NCI-H774 (cell line): ENCODE measurements at regions not wholly inside any gene's neighbourhood (a gene's known extent, or its start where the extent isn't known, plus 50 kb on each side); places are given as distances from the start of the nearest gene placed in this dataset.

ENCODE experiments used
- DNase-seq: peaks from one replicate; lab custom pipeline; 2025; lab: John Stamatoyannopoulos, UW

DNA sequence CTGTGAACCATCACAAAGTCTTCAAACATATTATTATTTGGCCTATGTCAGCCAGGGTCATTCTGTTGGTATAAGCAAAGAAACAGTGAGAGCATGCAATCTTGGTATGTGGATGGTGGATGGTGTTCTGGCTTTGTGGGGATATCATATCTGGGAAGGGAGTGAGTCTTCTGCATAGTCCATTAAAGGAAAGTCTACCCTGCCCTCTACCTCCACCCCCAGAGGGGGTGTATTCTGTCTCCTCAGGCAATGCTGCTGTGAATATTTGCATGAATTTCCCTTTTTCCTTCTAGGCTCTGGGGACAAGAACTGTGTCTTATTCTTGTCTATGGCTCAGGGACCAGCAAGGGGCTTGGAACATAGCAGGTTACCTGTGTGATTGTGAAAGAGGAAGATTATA lies 495.8 kb downstream of the PDCD6IP start:
- no peak for DNase-seq

DNA sequence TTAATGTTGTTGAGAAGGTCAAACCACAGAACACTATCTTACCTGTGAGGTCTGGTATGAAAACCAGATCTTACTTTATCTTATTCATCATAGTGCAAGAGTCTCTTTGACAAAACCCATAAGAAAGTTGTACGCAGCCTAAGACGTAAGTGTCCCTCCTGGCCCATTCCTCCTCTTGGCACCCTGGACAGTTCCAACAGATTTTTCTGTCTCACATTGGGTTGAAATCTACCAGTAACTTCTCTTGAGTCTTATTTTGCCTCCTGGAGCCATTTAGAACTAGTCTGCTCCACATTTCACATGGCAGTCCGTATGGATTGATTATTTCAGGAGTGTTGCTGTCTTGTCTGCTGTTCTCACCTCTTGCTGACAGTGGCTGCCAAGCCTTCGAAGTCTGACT lies 498.4 kb downstream of the PDCD6IP start:
- DNase-seq = no peak

DNA sequence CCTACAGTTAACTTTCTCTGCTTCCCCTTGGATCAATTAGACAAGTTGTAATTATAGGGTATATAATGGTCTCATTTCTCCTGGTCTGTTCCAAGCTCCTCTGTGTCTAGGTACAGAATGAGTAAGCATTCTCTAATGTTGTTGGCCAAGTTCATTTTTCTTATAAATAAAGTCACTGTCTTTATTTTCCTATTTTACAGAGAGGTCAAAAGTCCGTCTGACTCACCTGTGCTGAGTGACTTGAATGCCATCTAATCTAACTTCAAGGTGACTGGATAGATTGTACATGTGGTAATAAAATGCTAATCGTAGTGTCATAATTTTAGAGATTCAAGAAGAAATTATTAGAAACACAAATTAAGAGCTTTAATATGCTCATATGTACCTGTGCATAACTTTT lies 500.2 kb downstream of the PDCD6IP start:
- DNase-seq = no peak

DNA sequence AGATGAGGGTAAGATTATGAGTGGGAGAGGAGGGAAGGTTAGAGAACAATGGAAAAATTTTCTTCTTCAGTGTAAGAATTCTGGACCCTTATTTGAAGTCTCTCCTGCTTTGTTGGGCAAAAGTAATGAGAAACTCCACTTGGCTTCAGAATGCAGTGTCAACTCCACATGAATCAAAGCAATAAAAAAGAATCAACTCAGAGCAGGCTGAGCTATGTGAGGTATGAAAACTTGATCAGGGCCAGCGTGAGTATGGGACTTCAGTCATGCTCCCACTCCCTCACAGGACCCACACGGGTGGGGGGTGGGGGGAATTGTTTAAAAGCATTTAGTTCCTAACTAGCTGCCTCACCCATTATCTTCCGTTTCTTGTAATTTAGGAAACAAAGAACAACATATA lies 502.2 kb downstream of the PDCD6IP start:
- no peak for DNase-seq

DNA sequence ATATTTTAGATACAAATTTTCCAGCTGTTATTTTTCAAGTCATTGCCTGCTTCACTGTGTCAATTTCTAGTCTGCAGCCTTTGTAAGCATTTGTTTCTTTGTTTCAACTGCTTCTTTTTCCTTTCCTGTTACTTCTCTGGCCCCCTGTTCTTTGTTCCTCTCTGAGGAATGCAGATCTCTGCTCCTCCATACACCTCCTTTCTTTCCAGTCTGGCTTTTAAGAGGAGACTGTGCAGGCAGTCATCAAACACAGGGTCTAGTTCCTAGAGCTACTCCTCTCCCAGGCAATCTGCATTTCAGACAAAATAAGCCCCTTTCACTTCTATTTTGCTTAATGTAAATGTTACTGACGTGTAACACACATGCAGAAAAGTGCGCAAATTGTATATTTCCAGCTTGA lies 502.9 kb downstream of the PDCD6IP start:
- DNase-seq = no peak

DNA sequence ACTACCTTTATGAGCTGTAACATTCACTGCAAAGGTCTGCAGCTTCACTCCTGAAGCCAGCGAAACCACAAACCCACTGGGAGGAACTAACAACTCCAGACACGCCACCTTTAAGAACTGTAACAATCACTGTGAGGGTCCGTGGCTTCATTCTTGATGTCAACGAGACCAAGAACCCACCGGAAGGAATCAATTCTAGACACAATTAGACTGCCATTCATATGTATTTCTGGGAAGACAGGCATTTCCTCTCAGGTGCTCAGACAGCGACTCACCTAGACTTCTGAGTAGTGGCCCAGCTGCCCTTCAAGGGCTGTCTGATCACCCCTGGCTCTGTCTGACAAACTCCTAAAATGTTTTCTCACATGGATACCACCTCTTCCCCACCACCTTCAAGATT lies 506.8 kb downstream of the PDCD6IP start:
- DNase-seq = no peak

DNA sequence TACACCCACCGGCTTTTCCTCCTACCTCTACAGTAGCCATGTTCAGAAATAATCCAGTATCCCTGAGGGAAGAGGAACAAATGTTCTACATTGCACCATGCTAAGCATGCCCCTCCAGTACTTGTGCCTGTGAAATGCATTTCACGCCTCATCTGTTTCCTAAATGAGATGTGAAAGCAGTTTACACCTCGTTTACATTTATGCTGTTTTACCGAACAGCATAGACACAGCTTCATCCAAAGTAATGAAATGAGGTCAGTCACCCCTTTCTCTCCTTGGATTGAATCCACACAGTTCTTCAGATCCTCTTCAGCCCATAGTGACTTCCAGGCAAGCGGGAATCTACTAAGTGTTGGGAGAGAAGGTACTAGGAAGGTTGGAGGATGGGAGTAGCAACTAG lies 514.3 kb downstream of the PDCD6IP start:
- no peak for DNase-seq

DNA sequence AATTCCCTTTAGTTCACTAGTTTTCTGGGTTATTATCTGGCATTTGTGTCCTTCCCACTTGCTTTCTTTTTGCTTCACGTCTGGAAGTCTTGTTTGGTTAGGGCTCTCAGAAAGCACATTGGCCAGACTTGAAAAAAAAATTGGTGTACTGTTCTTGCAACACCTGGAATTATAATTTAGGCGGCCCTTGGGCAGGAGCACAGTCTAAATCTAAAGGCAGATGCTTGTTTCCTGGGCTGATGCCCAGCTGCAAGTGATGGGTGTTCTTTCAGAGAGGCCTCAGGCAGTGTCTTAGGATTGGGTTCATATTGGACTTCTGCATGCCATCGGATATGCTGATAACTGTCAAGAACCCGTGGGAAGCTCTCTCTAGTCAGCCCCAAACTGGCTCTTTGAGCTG lies 521.5 kb downstream of the PDCD6IP start:
- no peak for DNase-seq

DNA sequence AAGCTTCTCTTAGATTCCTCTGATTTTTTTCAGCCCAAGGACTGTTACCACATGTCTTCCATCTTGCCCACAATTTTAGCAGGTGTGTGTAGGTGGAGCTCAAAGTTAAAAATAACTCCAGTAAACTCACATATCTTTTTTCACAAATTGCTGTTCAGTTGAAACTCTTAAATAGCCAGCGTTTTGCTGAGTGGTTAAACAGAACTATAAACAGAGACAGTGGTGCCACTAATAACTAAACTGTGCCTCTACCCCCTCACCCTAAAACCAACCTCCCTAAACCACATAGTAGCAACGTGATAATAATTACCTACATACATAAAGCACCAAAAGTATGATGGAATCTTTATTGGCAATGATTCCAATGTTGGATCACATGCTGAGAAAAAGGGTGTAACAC lies 525.1 kb downstream of the PDCD6IP start:
- no peak for DNase-seq

DNA sequence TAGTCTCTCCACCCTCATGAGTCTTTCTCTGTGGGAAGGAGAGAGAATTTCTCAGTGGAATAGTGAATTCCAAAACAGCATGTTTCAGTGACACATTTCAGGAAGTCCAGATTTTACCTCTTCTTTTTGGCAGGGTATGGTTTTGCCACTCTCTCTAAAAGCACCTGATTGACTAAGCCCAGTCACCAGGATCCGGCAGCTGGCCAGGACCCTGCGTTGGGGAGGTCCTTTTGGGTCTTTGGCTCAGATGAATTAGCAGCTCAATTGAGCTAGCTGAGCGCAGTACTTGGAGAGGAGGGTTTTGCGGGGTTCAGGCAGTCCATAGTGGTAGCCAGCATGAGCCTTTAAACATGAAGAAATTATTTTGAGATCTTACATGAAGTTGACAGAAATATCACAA lies 548.2 kb downstream of the PDCD6IP start:
- DNase-seq = no peak

DNA sequence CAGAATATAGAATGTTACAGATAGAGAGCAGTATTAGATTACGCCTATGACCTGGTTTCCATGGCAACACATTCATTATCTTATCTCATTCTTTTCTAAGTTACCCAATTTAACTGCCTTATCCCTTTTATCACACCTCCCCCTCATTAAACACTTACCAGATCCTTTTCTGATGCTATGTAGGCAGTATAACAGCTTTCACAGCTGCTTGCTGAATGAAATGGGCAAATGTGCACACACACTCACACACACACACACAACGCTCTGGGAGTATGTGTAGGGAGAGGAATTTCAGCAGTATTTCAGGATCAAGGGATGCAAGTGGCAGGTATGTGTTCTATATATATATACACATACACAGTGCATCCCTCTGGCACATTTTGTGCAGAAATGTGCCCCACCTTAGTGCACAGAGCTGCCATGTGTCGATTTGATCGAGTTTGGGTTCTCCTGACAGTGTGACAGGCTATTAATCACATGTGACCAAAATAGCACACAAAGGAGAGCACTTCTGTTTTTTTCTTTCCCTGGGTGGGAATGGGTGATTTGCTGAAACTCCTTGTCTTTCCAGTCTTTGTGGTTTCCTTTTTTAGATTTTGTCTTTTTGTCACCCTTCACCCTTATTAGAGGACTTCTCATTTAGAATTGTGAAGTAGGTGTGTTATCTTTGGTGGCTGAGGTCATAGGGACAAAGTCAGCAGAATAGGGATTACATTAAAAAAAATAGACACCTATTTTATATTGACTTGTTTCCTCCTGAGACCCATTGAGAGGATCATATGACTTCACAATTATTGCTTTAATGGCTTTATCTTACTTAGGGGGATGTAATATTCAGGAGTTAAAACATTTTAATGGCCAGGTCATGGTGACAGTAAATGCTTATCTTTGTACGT lies 553.7 kb downstream of the PDCD6IP start:
- DNase-seq = no peak

DNA sequence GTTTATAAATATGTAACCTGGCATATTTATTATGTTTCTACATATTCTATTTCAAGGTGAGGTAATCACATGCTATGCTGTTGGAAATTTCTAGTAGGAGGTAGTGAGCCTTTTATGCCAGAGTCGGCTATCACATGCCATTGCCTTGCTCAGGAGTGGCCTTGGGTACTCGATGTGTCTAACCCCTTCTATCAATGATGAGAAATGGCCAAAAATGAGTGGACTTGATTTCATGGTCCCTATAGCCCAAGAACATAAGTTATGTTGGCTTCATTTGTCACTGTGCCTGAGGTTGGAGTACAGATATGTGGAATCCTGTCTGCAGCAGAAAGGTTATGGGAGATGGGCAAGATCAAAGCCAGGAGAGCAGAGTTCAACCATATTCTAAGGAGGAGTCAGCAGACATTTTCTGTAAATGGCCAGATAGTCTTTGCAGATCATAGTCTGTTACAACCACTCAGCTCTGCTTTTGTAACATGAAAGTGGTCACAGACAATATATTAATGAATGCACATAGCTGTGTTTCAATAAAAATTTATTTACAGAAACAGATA lies 554.4 kb downstream of the PDCD6IP start:
- DNase-seq = no peak

DNA sequence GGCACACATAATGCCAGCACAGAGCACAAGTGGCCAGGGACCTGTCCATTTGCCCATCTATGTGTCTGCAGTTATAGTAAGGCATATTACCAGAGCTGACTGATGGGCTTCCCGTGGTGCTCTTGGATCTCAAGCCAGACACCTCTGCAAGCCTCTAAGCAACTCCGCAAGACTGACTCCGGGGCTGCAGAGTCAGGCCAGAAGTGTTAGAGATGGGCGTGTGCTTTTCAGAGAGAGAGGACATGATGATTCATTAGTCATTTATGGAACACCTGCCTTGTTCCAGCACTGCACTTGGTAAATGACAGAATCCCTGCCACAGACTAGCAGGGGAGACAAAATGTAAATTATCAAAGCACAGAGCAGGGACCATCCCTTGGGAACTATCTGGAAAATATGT lies 559.0 kb downstream of the PDCD6IP start:
- DNase-seq = peak; percentile 8

DNA sequence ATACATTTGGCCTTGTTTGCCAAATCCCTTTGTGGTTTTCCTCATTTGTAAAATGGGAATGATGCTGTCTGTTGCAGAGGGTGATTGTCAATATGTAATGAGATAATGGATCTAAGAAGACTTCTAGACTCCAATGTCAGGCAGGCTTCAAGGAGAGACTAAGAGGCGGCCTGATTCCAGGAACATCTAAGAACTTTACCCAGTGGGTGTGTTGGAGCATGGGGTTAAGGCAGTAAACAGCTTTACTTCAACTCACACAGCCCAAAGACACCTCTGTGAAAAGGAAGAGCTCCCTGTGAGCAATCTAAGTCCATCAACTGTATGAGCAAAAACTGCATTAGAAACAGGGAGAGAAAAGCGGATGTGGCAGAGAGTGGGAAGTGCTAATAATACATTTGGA lies 560.6 kb downstream of the PDCD6IP start:
- no peak for DNase-seq

DNA sequence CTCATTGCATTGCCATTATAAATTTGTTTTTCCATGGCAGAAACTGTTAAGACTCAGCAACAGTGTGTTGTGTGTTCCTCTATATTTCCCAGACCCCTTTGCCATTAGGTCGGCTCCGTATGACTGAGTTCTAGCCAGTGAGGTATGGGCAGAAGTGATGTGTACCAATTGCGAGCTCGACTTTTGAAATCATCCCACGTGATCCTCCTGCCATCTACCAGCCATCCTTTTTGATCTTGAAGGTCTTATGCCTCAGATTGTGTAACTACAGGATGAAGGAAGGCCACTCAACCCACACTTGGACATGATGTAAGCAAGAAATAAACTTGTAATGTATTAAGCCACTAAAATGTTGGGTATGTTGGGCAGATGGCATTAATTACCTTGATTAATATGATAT lies 562.3 kb downstream of the PDCD6IP start:
- no peak for DNase-seq

DNA sequence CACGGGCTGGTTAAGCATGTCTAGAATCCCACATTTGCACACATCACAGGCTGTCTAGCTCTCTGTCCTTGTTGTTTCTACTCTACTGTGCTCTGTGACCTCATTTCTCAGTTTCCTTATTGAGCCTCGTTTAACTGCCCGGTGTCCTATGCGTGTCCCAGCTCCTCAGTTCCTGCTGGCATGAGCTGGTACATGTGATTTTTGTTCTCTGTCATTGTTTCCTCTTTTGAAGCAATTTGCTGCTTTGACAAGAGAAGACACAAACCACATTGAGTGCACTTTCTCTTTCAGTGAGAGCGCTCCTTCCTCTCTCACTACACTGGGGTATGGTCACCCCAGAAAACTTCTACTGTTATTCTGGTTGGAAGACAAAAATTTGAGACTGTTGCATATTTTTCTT lies 563.5 kb downstream of the PDCD6IP start:
- no peak for DNase-seq

DNA sequence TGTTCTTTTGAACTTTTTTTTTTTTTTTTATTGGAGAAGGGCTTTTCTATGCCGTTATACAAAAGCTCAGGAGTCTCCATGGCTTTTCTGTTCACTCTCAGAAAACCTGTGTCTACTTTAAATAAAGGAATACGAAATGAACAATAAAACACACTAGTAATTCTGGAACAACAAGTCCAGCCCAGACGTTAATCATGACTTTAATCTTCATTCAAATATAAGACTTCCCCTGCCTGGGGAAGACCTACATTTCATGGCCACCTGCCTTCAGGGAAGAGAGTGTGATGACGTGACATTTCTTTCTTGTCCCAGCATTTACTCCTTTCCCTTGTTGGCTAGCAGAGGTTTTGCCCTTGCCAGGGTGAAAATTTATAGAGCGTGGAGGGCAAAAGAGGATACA lies 564.5 kb downstream of the PDCD6IP start:
- DNase-seq = no peak

DNA sequence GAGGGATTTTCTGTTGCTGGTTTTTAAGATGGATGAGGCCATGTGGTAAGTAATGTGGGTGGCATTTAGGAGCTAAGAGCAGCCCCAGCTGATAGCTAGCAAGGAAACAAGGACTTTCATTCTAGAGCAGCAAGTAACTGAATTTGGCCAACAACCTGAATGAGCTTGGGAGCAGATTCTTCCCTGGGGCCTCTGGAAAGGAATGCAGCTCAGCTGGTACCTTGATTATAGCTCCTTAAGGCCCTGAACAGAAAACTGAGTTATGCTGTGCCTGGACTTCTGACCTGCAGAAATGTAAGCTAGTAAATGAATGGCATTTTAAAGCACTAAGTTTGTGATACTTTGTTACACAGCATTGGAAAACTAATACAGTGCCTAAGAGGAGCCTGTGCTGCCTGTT lies 565.5 kb downstream of the PDCD6IP start:
- DNase-seq = no peak

DNA sequence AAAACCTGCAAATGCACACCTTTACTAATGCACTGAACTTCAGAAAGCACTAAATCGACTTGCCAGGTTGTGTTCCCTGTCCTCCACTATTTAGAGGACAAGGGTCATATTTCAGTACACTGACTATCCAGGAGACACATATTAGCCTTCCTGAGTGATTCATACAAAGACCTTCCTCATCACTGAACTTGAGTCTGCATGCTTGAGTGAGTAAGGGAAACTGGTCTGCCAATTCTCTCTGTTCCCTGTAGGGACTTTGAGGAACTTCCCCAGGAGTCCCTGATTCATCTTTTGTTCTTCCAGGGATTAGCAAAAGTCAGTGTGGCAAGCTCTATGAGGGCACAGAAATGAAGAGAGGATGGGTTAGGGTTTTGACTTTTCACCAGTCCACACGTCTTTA lies 565.9 kb downstream of the PDCD6IP start:
- DNase-seq = no peak

DNA sequence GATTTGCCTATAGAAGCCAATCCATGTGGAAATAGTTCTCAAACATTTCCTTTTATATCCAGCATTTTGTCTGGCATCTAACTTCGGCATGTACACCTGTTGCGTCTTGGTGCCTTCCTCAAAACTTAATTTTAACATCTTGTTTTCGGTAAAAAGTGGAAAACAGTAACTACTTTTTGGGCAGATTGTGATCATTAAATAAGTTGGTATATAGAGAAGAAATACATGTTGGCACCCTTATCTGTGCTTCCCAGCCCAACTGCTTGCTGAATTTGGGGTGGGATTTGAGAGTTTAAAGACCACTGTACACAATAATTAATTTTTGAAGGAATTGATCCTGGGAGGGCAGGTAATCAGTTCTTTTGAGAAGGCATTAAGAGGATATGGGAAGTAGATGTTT lies 566.8 kb downstream of the PDCD6IP start:
- no peak for DNase-seq

DNA sequence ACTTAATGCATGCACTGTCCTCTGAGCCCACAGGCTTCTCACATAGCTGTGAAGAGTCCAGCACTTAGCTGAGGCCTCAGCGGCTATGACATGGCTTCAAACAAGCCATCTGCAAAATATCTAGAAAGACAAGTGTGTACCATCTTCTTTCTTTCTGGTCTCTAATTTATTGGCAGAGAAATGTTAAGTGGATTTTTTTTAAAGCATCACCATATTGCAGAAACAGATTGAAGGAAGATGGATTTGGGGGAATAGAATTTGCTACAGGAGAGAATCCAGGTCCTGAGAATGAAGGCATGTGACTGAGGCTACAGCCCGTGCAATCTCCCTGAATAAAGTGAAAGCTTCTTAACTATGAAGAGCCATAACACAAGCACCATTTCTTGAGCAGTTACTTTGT lies 567.3 kb downstream of the PDCD6IP start:
- DNase-seq = no peak

DNA sequence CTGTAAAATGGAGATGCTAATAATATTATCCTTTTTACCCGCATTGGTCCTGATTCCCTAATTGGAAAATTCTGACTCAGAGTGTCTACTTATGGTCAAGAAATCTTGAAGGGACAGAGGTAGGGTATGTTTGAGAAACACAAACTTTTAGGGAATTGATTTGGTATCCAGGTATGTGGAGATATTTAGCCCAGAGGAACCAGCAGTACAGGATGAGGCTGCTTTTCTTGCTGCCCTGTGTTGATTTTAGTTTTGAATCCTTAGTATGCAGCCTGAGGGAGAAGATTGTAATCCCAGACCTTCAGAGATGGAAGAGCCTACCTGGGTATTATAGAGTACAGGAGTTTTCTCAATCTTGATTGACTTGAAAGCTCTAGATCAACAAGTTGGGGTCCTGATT lies 569.1 kb downstream of the PDCD6IP start:
- no peak for DNase-seq

DNA sequence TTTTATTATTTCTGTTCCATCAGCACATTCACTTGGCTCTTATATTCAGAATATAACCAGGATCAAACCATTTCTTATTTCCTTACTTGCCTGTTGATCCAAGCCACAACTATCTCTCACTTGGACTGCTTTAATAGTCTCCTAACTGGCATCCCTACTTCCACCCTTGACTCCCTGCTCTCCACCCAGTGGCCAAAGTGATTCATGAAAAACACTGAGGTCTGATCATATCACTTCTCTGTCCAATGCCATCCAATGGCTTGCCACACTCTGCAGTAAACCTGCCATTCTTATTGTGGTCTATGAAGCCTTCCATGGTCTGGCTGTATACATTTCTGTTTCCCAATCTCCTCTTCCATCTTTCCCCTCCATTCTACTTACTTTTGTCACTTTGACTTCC lies 576.1 kb downstream of the PDCD6IP start:
- no peak for DNase-seq

DNA sequence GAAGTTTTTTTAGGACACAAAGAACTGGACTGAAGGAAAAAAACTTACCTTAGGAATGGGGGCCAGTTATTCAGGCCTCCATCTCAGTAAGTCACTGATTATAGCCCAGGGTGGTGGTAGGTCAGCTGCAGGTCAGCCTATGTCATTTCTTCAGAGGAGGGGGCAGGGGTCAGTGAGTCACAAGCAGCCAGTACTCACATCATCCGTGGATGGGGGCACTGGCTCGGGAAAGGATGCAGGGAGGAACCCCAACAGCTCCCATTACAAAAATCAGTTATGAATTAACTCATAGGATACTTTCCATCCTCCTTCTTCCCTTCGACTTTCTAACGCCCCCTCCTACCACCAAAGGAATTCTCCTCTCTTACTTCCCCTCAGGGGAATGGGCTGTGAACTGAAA lies 578.3 kb downstream of the PDCD6IP start:
- no peak for DNase-seq
